Smooth muscle cell (in vitro differentiated cells): ENCODE measurements at regions not wholly inside any gene's neighbourhood (a gene's known extent, or its start where the extent isn't known, plus 50 kb on each side); places are given as distances from the start of the nearest gene placed in this dataset.

Experiments
- DNase-seq: peaks from one replicate; lab custom pipeline; 2025; ENCODE audit not compliant: unreplicated experiment; lab: John Stamatoyannopoulos, UW
- H2AFZ ChIP-seq: fragments of 200-600 bp; sonication (generic); 2 replicates; pipeline ENCODE4 v1.6.0; 2016; ENCODE audit warnings: antibody characterized with exemption, low read depth, mild to moderate bottlenecking
- H3F3A ChIP-seq: fragments of 200-600 bp; sonication (generic); 2 replicates; pipeline ENCODE4 v1.6.0; 2017; ENCODE audit warnings: antibody characterized with exemption, low read depth
- H3K27ac ChIP-seq: fragments of 200-600 bp; sonication (generic); 2 replicates; pipeline ENCODE4 v1.5.1; 2016; ENCODE audit warnings: low read depth, mild to moderate bottlenecking
- H3K27me3 ChIP-seq: fragments of 200-600 bp; sonication (generic); 2 replicates; pipeline ENCODE4 v1.6.1; 2016; ENCODE audit warnings: low read depth, mild to moderate bottlenecking
- H3K36me3 ChIP-seq: fragments of 200-600 bp; sonication (generic); 2 replicates; pipeline ENCODE4 v1.5.1; 2016; ENCODE audit warnings: low read depth
- H3K4me1 ChIP-seq: fragments of 200-600 bp; sonication (generic); 2 replicates; pipeline ENCODE4 v1.5.1; 2016; ENCODE audit warnings: low read depth
- H3K4me2 ChIP-seq: fragments of 200-600 bp; sonication (generic); 2 replicates; pipeline ENCODE4 v1.6.0; 2016; ENCODE audit warnings: mild to moderate bottlenecking
- H3K4me3 ChIP-seq: fragments of 200-600 bp; sonication (generic); 2 replicates; pipeline ENCODE4 v1.5.1; 2016; ENCODE audit warnings: mild to moderate bottlenecking
- H3K79me2 ChIP-seq: fragments of 200-600 bp; sonication (generic); 2 replicates; pipeline ENCODE4 v1.6.0; 2016; ENCODE audit warnings: low read depth, mild to moderate bottlenecking
- H3K9ac ChIP-seq: fragments of 200-600 bp; sonication (generic); 2 replicates; pipeline ENCODE4 v1.6.0; 2016; ENCODE audit warnings: low read depth
- H3K9me3 ChIP-seq: fragments of 200-600 bp; sonication (generic); replicated peaks from 2 replicates; pipeline ENCODE4 v1.5.1; 2016; ENCODE audit warnings: low read depth
- H4K20me1 ChIP-seq: fragments of 200-600 bp; sonication (generic); 2 replicates; pipeline ENCODE4 v1.6.0; 2016; ENCODE audit warnings: low read depth
- WGBS: methylation state at CpG from one replicate; pipeline ENCODE4 v1.1.7; 2016; ENCODE audit warnings: low lambda C conversion rate; 5-methylcytosine and 5-hydroxymethylcytosine counted together
- TF ChIP-seq, protein P1 (sequence below): fragments of 200-600 bp; sonication (generic); IDR thresholded peaks from 2 replicates; pipeline ENCODE4 v1.5.1; 2017; ENCODE audit warnings: borderline replicate concordance, mild to moderate bottlenecking, antibody characterized with exemption; ENCODE audit not compliant: insufficient read depth, poor library complexity, severe bottlenecking

DNA sequence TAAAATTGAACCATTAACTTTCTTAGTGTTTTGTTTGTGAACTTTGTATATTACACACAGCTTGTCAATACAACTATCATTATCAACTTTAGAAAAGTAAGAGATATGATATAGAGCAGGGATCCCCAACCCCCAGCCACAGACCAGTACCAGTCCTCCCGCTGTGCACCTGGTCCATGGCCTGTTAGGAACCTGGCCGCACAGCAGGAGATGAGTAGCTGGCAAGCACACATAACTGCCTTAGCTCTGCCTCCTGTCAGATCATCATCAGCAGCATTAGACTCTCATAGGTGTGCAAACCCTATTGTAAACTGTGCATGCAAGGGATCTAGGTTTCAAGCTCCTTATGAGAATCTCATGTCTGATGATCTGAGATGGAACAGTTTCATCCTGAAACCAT lies 491.0 kb upstream of the NXPH2 start:
- Histone ChIP-seq H3K9me3 (no peaks in the 10 kb centered on the region), H3K79me2 (no peaks in the 10 kb centered on the region), H3K27me3 (no peaks in the 10 kb centered on the region), H3K4me3 (no peak overlapping the region), H3K36me3 (no peaks in the 10 kb centered on the region), H3K9ac (no peak overlapping the region), H3K4me1 (no peaks in the 10 kb centered on the region), H3F3A (no peaks in the 10 kb centered on the region), H3K27ac (no peak overlapping the region), H3K4me2 (no peak overlapping the region), H2AFZ (no peak overlapping the region), H4K20me1 (no peaks in the 10 kb centered on the region)
- 88% methylated on average over 2 of the region's 2 CpGs for WGBS
- TF ChIP-seq, protein P1, sequence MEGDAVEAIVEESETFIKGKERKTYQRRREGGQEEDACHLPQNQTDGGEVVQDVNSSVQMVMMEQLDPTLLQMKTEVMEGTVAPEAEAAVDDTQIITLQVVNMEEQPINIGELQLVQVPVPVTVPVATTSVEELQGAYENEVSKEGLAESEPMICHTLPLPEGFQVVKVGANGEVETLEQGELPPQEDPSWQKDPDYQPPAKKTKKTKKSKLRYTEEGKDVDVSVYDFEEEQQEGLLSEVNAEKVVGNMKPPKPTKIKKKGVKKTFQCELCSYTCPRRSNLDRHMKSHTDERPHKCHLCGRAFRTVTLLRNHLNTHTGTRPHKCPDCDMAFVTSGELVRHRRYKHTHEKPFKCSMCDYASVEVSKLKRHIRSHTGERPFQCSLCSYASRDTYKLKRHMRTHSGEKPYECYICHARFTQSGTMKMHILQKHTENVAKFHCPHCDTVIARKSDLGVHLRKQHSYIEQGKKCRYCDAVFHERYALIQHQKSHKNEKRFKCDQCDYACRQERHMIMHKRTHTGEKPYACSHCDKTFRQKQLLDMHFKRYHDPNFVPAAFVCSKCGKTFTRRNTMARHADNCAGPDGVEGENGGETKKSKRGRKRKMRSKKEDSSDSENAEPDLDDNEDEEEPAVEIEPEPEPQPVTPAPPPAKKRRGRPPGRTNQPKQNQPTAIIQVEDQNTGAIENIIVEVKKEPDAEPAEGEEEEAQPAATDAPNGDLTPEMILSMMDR = no peak
- DNase-seq = no peak

DNA sequence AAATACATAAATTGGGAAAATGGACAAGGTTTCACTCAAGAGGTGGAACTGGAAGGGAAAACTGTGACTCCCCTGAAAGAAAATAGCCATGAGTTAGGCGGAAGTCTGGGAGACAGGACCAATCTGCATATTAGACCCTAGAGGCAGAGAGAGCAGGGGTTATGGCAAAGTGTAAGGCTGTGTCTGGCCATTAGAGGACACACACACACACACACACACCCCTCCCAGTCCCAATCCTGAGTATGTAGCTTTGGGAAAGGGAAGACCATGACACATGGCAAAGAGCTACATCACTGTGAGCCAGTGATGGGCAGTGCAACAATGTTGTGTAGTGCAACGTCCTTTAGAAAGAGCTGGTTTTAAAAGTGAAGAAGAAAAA lies 479.9 kb upstream of the NXPH2 start:
- WGBS = 82% methylated on average over 2 of the region's 2 CpGs
- Histone ChIP-seq H3K4me2 (no peak overlapping the region), H3K9ac (no peak overlapping the region), H3K4me3 (no peak overlapping the region), H3F3A (no peaks in the 10 kb centered on the region), H4K20me1 (no peaks in the 10 kb centered on the region), H2AFZ (no peak overlapping the region), H3K27ac (no peak overlapping the region), H3K27me3 (no peaks in the 10 kb centered on the region), H3K36me3 (no peaks in the 10 kb centered on the region), H3K79me2 (no peaks in the 10 kb centered on the region), H3K9me3 (no peaks in the 10 kb centered on the region), H3K4me1 (no peaks in the 10 kb centered on the region)
- TF ChIP-seq, protein P1 = no peak
- no peak for DNase-seq

DNA sequence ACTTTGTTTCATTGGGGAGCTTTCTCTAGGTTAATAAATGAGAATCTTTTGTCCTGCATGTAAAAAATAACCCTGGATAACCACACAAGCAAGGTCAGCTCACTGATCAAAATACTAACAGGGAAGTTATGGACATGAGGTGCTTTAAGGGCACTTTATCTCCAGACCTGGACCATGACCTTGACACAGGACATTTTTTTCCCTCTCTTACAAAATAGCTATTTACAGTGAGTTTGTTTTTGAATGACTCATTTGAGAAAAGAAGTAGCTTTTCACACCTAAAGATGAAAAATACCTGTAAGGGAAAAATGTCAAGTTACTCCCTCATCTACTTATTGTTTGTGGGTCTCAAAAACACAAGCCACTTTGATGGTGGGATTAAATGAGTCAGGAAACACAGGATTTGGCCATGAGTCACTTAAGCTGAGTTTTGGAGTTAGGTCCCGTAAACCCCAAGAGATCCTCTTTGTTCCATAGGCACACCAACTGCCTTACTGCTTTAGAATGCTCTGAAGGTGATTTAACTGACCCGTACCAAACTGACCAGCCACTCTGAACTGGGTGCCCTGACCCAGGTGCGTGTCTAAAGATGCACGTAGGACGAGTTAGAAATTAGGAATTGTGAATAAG lies 479.3 kb upstream of the NXPH2 start:
- Histone ChIP-seq H3F3A (no peaks in the 10 kb centered on the region), H3K4me1 (no peaks in the 10 kb centered on the region), H3K79me2 (no peaks in the 10 kb centered on the region), H2AFZ (no peak overlapping the region), H3K27ac (no peak overlapping the region), H3K9me3 (no peaks in the 10 kb centered on the region), H3K9ac (no peak overlapping the region), H3K4me3 (no peak overlapping the region), H4K20me1 (no peaks in the 10 kb centered on the region), H3K4me2 (no peak overlapping the region), H3K36me3 (no peaks in the 10 kb centered on the region), H3K27me3 (no peaks in the 10 kb centered on the region)
- WGBS = 68% methylated on average over 5 of the region's 5 CpGs
- TF ChIP-seq, protein P1 = no peak
- no peak for DNase-seq

DNA sequence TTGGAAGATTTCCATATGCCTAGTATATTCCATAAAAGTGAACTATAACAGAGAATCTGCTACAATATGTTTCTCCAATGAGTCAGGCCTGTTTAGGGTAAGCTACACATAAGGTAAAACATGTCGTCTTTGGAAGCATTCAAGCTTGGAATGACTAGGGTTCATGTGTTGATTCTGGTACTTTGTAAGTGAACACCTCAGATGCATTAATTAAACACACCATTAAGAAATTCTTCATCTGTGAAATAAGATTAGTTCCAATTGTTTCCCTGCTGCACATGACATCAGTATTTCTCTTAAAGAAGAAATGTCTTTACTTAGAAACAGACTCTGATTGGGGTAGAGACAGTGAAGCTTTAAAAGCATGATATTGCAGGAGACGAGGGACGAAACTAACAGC lies 461.1 kb upstream of the NXPH2 start:
- Histone ChIP-seq H3K9ac (no peak overlapping the region), H3K4me3 (no peak overlapping the region), H3K79me2 (no peaks in the 10 kb centered on the region), H2AFZ (no peak overlapping the region), H3K27ac (no peak overlapping the region), H3K4me2 (no peak overlapping the region), H3F3A (no peaks in the 10 kb centered on the region), H3K4me1 (no peaks in the 10 kb centered on the region), H3K36me3 (no peaks in the 10 kb centered on the region), H3K9me3 (no peaks in the 10 kb centered on the region), H4K20me1 (no peaks in the 10 kb centered on the region), H3K27me3 (no peaks in the 10 kb centered on the region)
- DNase-seq = no peak
- WGBS = 95% methylated on average over 3 of the region's 3 CpGs
- TF ChIP-seq, protein P1 = no peak
